CD4-positive, alpha-beta T cell treated with Interleukin-4 for 4 hours (primary cell): ENCODE measurements at regions not wholly inside any gene's neighbourhood (a gene's known extent, or its start where the extent isn't known, plus 50 kb on each side); places are given as distances from the start of the nearest gene placed in this dataset.

Experiments used
- DNase-seq: peaks from one replicate; pipeline ENCODE4 v3.0.0-alpha.2; 2020

- DNase-seq: no peak
These were observed 497.7 kb upstream of the MEF2C start for GRCh38 chr5:89380635-89381034.

GRCh38 chr5:89377767-89378455, 494.9 kb upstream of the MEF2C start:
- DNase-seq: no peak

- DNase-seq: no peak
These were observed 492.0 kb upstream of the MEF2C start for GRCh38 chr5:89374818-89375521.

- no peak for DNase-seq
These were observed 491.3 kb upstream of the MEF2C start for GRCh38 chr5:89374144-89374784.

- no peak for DNase-seq
These were observed 489.2 kb upstream of the MEF2C start for GRCh38 chr5:89372176-89372575.

- no peak for DNase-seq
These were observed 488.7 kb upstream of the MEF2C start for GRCh38 chr5:89371646-89372045.

- no peak for DNase-seq
These were observed 476.1 kb upstream of the MEF2C start for GRCh38 chr5:89359046-89359445.

GRCh38 chr5:89353837-89354551, 471.0 kb upstream of the MEF2C start:
- DNase-seq: no peak

- DNase-seq: no peak
These were observed 469.0 kb upstream of the MEF2C start for GRCh38 chr5:89351975-89352374.

GRCh38 chr5:89351222-89351621, 468.2 kb upstream of the MEF2C start:
- no peak for DNase-seq

GRCh38 chr5:89350684-89351083, 467.7 kb upstream of the MEF2C start:
- DNase-seq: no peak

GRCh38 chr5:89349246-89349980, 466.4 kb upstream of the MEF2C start:
- DNase-seq: no peak

GRCh38 chr5:89346573-89346972, 463.6 kb upstream of the MEF2C start:
- no peak for DNase-seq

GRCh38 chr5:89343666-89344065, 460.7 kb upstream of the MEF2C start:
- DNase-seq: no peak

GRCh38 chr5:89342106-89342876, 459.3 kb upstream of the MEF2C start:
- DNase-seq: no peak

GRCh38 chr5:89338935-89339334, 456.0 kb upstream of the MEF2C start:
- no peak for DNase-seq

- no peak for DNase-seq
These were observed 453.1 kb upstream of the MEF2C start for GRCh38 chr5:89336111-89336510.

- DNase-seq: no peak
These were observed 447.2 kb upstream of the MEF2C start for GRCh38 chr5:89330140-89330539.

- no peak for DNase-seq
These were observed 444.6 kb upstream of the MEF2C start for GRCh38 chr5:89327608-89328007.

- no peak for DNase-seq
These were observed 442.0 kb upstream of the MEF2C start for GRCh38 chr5:89324990-89325389.

- no peak for DNase-seq
These were observed 437.7 kb upstream of the MEF2C start for GRCh38 chr5:89320421-89321277.
